Endothelial cell of umbilical vein (primary cell): ENCODE measurements at regions not wholly inside any gene's neighbourhood (a gene's known extent, or its start where the extent isn't known, plus 50 kb on each side); places are given as distances from the start of the nearest gene placed in this dataset.

Experiments used
- BruUV-seq: library from RNA; stranded (reverse); fragments of 400-500 nt; replicated peaks from 2 replicates; lab custom pipeline; 2021; lab: Mats Ljungman, UMichigan
- CTCF ChIA-PET: fragments of 300-600, 350-600 bp; sonication (Branson Sonifier 250); formaldehyde crosslinking; loops from one replicate; lab custom pipeline; 2021; ENCODE audit warnings: antibody characterized with exemption, inconsistent platforms; lab: Charles Lee
- POLR2A ChIA-PET: fragments of 300-600, 350-600 bp; sonication (Branson Sonifier 250); formaldehyde crosslinking; loops from one replicate; lab custom pipeline; 2021; ENCODE audit warnings: antibody characterized with exemption, inconsistent platforms; lab: Charles Lee
- DNase-seq: peaks from one replicate; pipeline ENCODE4 v3.0.0-alpha.2; 2011; ENCODE audit warnings: low read depth, low spot score
- FAIRE-seq: peaks from 2 replicates; lab custom pipeline; 2011; peaks lifted over from hg19 to GRCh38; lab: Jason Lieb, UNC
- H2AFZ ChIP-seq: 2 replicates; pipeline ENCODE4 v1.6.0; 2012; ENCODE audit warnings: low read depth, low read length, control low read depth, inconsistent platforms
- H3K27ac ChIP-seq: 2 replicates; pipeline ENCODE4 v1.5.1; 2011; ENCODE audit warnings: low read depth, mild to moderate bottlenecking, control low read depth, low read length, moderate library complexity; ENCODE audit not compliant: insufficient read depth
- H3K27me3 ChIP-seq, 2 experiments: 2 replicates each; pipeline versions ENCODE4 v1.6.0 to v1.6.1; 2011; ENCODE audit warnings: low read length in 2 of 2, mixed read lengths in 1 of 2; ENCODE audit not compliant: control insufficient read depth in 2 of 2, insufficient read depth in 2 of 2
- H3K36me3 ChIP-seq, 2 experiments: 2 replicates in 1 of 2; 3 replicates in 1 of 2; pipeline ENCODE4 v1.5.1; 2011; ENCODE audit warnings: low read length in 2 of 2, mild to moderate bottlenecking in 1 of 2, moderate library complexity in 1 of 2; ENCODE audit not compliant: control insufficient read depth in 2 of 2, insufficient read depth in 2 of 2; ENCODE audit errors: extremely low read depth in 1 of 2
- H3K4me1 ChIP-seq: 3 replicates; pipeline ENCODE4 v1.5.1; 2011; ENCODE audit warnings: mild to moderate bottlenecking, low read length; ENCODE audit not compliant: control insufficient read depth, insufficient read depth; ENCODE audit errors: extremely low read depth
- H3K4me2 ChIP-seq: 2 replicates; pipeline ENCODE4 v1.6.1; 2011; ENCODE audit warnings: low read length, control low read depth, mixed read lengths; ENCODE audit not compliant: insufficient read depth
- H3K4me3 ChIP-seq, 3 experiments: fragments of 200-600 bp in 1 of 3; sonication (generic), shearing (Covaris generic) in 1 of 3; replicated peaks in 1 of 3; 2 replicates each; pipeline ENCODE4 v1.5.1; 2011 to 2016; ENCODE audit warnings: control low read depth in 3 of 3, low read length in 3 of 3, mild to moderate bottlenecking in 2 of 3, inconsistent platforms in 1 of 3, low read depth in 1 of 3, moderate library complexity in 1 of 3; ENCODE audit not compliant: insufficient read depth in 1 of 3
- H3K79me2 ChIP-seq: 2 replicates; pipeline ENCODE4 v1.6.0; 2012; ENCODE audit warnings: low read length, inconsistent platforms; ENCODE audit not compliant: control insufficient read depth, insufficient read depth
- H3K9ac ChIP-seq: replicated peaks from 2 replicates; pipeline ENCODE3; 2011; ENCODE audit warnings: low read length, control low read depth; ENCODE audit not compliant: insufficient read depth; ENCODE audit errors: extremely low read depth
- H3K9me1 ChIP-seq: replicated peaks from 3 replicates; pipeline ENCODE4 v1.6.0; 2011; ENCODE audit warnings: mild to moderate bottlenecking, low read length; ENCODE audit not compliant: control insufficient read depth, insufficient read depth; ENCODE audit errors: extremely low read depth
- H3K9me3 ChIP-seq: replicated peaks from 2 replicates; pipeline ENCODE4 v1.5.1; 2012; ENCODE audit warnings: low read length, inconsistent platforms; ENCODE audit not compliant: control insufficient read depth, insufficient read depth
- H4K20me1 ChIP-seq: replicated peaks from 2 replicates; pipeline ENCODE3; 2011; ENCODE audit warnings: mild to moderate bottlenecking, low read length; ENCODE audit not compliant: control insufficient read depth, insufficient read depth; ENCODE audit errors: extremely low read depth
- EZH2 ChIP-seq: IDR thresholded peaks from 2 replicates; pipeline ENCODE4 v1.6.1; 2012; ENCODE audit warnings: borderline replicate concordance, low read depth, mild to moderate bottlenecking, moderate library complexity, low read length, inconsistent platforms; ENCODE audit not compliant: severe bottlenecking
- FOS ChIP-seq: IDR thresholded peaks from 2 replicates; pipeline ENCODE4 v1.6.1; 2011; ENCODE audit warnings: mild to moderate bottlenecking, low read length, moderate library complexity, borderline replicate concordance; ENCODE audit not compliant: insufficient read depth
- GATA2 ChIP-seq: IDR thresholded peaks from 2 replicates; pipeline ENCODE4 v1.7.0; 2011; ENCODE audit warnings: low read depth, mild to moderate bottlenecking, moderate library complexity, mixed read lengths, low read length; ENCODE audit not compliant: insufficient read length, insufficient read depth
- JUN ChIP-seq: IDR thresholded peaks from 2 replicates; pipeline ENCODE4 v1.6.1; 2011; ENCODE audit warnings: borderline replicate concordance, low read depth; ENCODE audit not compliant: insufficient read length, insufficient read depth
- MYC ChIP-seq: IDR thresholded peaks from one replicate; pipeline ENCODE4 v1.6.1; 2011; ENCODE audit warnings: mild to moderate bottlenecking, low read depth, low read length
- POLR2A ChIP-seq: IDR thresholded peaks from 2 replicates; pipeline ENCODE4 v1.6.1; 2012; ENCODE audit warnings: low read depth, mild to moderate bottlenecking, control low read depth, low read length
- POLR2AphosphoS5 ChIP-seq: IDR thresholded peaks from 2 replicates; pipeline ENCODE4 v1.6.1; 2012; ENCODE audit warnings: low read depth, mild to moderate bottlenecking, control low read depth, low read length, moderate library complexity; ENCODE audit not compliant: insufficient read depth
- dilution Hi-C: fragments of 300-500 bp; cut with MboI; formaldehyde crosslinking; loops from one replicate; pipeline ENCODE4 v1.15.0; 2019; ENCODE audit warnings: low sequenced_read_pairs; ENCODE audit not compliant: extremely low pct_ligation_motif_present
- intact Hi-C: fragments of 100-400 bp; cut with micrococcal nuclease; formaldehyde crosslinking; loops from one replicate; pipeline ENCODE4 v1.10.0; 2022
- TF ChIP-seq, protein P1 (sequence below): IDR thresholded peaks from 2 replicates; pipeline ENCODE4 v1.6.1; 2011; ENCODE audit not compliant: insufficient read depth, insufficient read length
- TF ChIP-seq, protein P2 (sequence below), 2 donors: IDR thresholded peaks; 1 replicate in 1 of 2; 2 replicates in 1 of 2; pipeline ENCODE4 v1.5.1; 2011; ENCODE audit warnings: low read length in 2 of 2, mild to moderate bottlenecking in 2 of 2, moderate library complexity in 2 of 2, control low read depth in 1 of 2, inconsistent platforms in 1 of 2, low read depth in 1 of 2; ENCODE audit not compliant: insufficient read depth in 1 of 2; ENCODE audit errors: extremely low read depth in 1 of 2

DNA sequence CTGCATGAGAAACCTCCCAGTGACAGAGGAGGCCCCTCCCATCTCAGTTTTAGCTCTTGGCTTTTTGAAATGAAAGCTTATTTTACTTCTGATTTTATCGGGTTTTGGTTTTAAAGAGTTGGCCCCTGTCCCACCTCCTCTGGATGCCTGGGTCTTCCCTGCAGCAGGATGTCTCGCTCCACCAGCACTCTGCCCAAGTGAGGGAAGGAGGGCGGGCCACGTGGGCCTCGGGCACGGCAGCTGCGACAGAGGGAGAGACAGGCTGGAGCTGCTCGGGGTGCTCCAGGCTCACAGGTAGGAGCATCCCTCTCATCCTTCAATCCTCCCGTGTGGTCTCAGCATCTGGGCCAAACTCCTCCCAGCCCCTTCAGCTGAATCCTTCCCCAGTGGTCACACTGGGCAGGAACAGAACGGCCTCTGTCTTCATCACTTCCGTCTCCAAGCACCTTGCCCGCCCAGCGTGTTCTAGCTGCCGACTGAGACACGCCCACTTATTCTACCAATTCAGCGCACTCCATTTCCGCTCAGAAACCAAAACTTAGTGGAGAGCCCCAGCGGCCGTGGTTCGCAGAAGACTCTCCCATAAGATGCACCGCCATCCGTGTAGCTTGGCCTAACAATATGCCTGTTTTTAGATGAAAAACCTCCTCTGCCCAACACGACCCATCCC, 222.9 kb downstream of the GLRX3 start:
- H3K27me3 ChIP-seq, result no peaks in the 10 kb centered on the region
- no TSS peak for BruUV-seq
- H3K27ac ChIP-seq, result no peak overlapping the region
- DNase-seq (no peak), FAIRE-seq (no peak)
- intact Hi-C loops, result no loop called here
- dilution Hi-C loops, result no loop called here
- ChIA-PET POLR2A (no interaction called here), CTCF (no interaction called here)
- H4K20me1 ChIP-seq, result no peaks in the 10 kb centered on the region
- peaks cover 10% of the 10 kb centered on the region for H3K9me3 ChIP-seq
- no peaks in the 10 kb centered on the region for H3K4me1 ChIP-seq
- H3K36me3 ChIP-seq, result no peaks in the 10 kb centered on the region
- H2AFZ ChIP-seq, result no peak overlapping the region
- no peak overlapping the region for H3K4me2 ChIP-seq
- no peaks in the 10 kb centered on the region for H3K79me2 ChIP-seq
- TF ChIP-seq, protein P1, sequence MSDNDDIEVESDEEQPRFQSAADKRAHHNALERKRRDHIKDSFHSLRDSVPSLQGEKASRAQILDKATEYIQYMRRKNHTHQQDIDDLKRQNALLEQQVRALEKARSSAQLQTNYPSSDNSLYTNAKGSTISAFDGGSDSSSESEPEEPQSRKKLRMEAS, result no peak
- TF ChIP-seq POLR2AphosphoS5 (no peak), JUN (no peak), POLR2A (no peak), MYC (no peak), EZH2 (no peak), FOS (no peak), GATA2 (no peak)
- TF ChIP-seq, protein P2, sequence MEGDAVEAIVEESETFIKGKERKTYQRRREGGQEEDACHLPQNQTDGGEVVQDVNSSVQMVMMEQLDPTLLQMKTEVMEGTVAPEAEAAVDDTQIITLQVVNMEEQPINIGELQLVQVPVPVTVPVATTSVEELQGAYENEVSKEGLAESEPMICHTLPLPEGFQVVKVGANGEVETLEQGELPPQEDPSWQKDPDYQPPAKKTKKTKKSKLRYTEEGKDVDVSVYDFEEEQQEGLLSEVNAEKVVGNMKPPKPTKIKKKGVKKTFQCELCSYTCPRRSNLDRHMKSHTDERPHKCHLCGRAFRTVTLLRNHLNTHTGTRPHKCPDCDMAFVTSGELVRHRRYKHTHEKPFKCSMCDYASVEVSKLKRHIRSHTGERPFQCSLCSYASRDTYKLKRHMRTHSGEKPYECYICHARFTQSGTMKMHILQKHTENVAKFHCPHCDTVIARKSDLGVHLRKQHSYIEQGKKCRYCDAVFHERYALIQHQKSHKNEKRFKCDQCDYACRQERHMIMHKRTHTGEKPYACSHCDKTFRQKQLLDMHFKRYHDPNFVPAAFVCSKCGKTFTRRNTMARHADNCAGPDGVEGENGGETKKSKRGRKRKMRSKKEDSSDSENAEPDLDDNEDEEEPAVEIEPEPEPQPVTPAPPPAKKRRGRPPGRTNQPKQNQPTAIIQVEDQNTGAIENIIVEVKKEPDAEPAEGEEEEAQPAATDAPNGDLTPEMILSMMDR (IDR thresholded peaks at IDR 0.05; ENCODE audit: extremely low read depth in 1 of 2, insufficient read depth in 1 of 2, low read depth in 1 of 2, low read length in 2 of 2), result no peak
- no peak overlapping the region for H3K9ac ChIP-seq
- no peaks in the 10 kb centered on the region for H3K9me1 ChIP-seq
- no peak overlapping the region for H3K4me3 ChIP-seq
